ENCODE measurements at regions not wholly inside any gene's neighbourhood (a gene's known extent, or its start where the extent isn't known, plus 50 kb on each side); places are given as distances from the start of the nearest gene placed in this dataset.

- DNase-seq, result no peak
- no peak overlapping the region for H3K27ac ChIP-seq (ENCODE audit: low read depth, low read length)
- no peak overlapping the region for H2AK5ac ChIP-seq (ENCODE audit: low read length)
- H2BK120ac ChIP-seq (ENCODE audit: insufficient read depth, low read length, poor library complexity), result no peak overlapping the region
- no peak overlapping the region for H3K14ac ChIP-seq (ENCODE audit: low read length)
- H4K8ac ChIP-seq (ENCODE audit: low read depth, low read length), result no peak overlapping the region
- H3K18ac ChIP-seq (ENCODE audit: low read length), result no peak overlapping the region
- no peak overlapping the region for H3K4me2 ChIP-seq (ENCODE audit: low read length)
- H3K9ac ChIP-seq (ENCODE audit: low read length), result no peak overlapping the region
- no peak overlapping the region for H4K12ac ChIP-seq (ENCODE audit: low read depth, low read length)
- H4K91ac ChIP-seq (ENCODE audit: low read depth, low read length), result no peak overlapping the region
- no peak overlapping the region for H2BK12ac ChIP-seq (ENCODE audit: low read length)
- no peaks in the 10 kb centered on the region for H3K27me3 ChIP-seq (ENCODE audit: insufficient read depth, low read length)
- H3K4me3 ChIP-seq (ENCODE audit: low read depth, low read length), result no peak overlapping the region
- H2BK5ac ChIP-seq (ENCODE audit: low read depth, low read length, poor library complexity), result no peak overlapping the region
- H3K79me2 ChIP-seq (ENCODE audit: control insufficient read depth, insufficient read depth, low read length, poor library complexity), result no peaks in the 10 kb centered on the region
- H3K23ac ChIP-seq (ENCODE audit: low read length), result no peak overlapping the region
- no peaks in the 10 kb centered on the region for H3K36me3 ChIP-seq (ENCODE audit: control insufficient read depth in 1 of 2, insufficient read depth in 2 of 2, low read length in 2 of 2)
- H3K9me3 ChIP-seq (ENCODE audit: insufficient read depth, low read depth, low read length), result no peaks in the 10 kb centered on the region
- no peak overlapping the region for H3K4ac ChIP-seq (ENCODE audit: low read depth, low read length)
- WGBS (ENCODE audit: extremely low coverage, insufficient coverage, insufficient read length), result no CpG with 5 or more reads among the region's 8 CpGs
- H3K79me1 ChIP-seq (ENCODE audit: low read length), result no peaks in the 10 kb centered on the region
- no peak overlapping the region for H2AFZ ChIP-seq (ENCODE audit: insufficient read depth, low read length, poor library complexity)
- no peaks in the 10 kb centered on the region for H3K4me1 ChIP-seq (ENCODE audit: control insufficient read depth in 1 of 2, insufficient read depth in 2 of 2, low read length in 2 of 2)
Measured at GRCh38 chr21:15141261-15141970, 76.6 kb upstream of the NRIP1 start.

GRCh38 chr21:15144026-15144425 is 79.2 kb upstream of the NRIP1 start:
- no peak overlapping the region for H3K14ac ChIP-seq (ENCODE audit: low read length)
- WGBS (ENCODE audit: extremely low coverage, insufficient coverage, insufficient read length), result no CpG with 5 or more reads among the region's 4 CpGs
- no peak overlapping the region for H2BK12ac ChIP-seq (ENCODE audit: low read length)
- H3K9me3 ChIP-seq (ENCODE audit: insufficient read depth, low read depth, low read length), result no peaks in the 10 kb centered on the region
- no peak overlapping the region for H3K4me3 ChIP-seq (ENCODE audit: low read depth, low read length)
- no peak overlapping the region for H3K18ac ChIP-seq (ENCODE audit: low read length)
- H3K4ac ChIP-seq (ENCODE audit: low read depth, low read length), result no peak overlapping the region
- H3K27me3 ChIP-seq (ENCODE audit: insufficient read depth, low read length), result no peaks in the 10 kb centered on the region
- H4K12ac ChIP-seq (ENCODE audit: low read depth, low read length), result no peak overlapping the region
- no peak overlapping the region for H3K4me2 ChIP-seq (ENCODE audit: low read length)
- H3K79me1 ChIP-seq (ENCODE audit: low read length), result no peaks in the 10 kb centered on the region
- H2AFZ ChIP-seq (ENCODE audit: insufficient read depth, low read length, poor library complexity), result no peak overlapping the region
- no peak overlapping the region for H3K27ac ChIP-seq (ENCODE audit: low read depth, low read length)
- no peak overlapping the region for H2BK120ac ChIP-seq (ENCODE audit: insufficient read depth, low read length, poor library complexity)
- no peak overlapping the region for H2BK5ac ChIP-seq (ENCODE audit: low read depth, low read length, poor library complexity)
- H3K4me1 ChIP-seq (ENCODE audit: control insufficient read depth in 1 of 2, insufficient read depth in 2 of 2, low read length in 2 of 2), result no peaks in the 10 kb centered on the region
- DNase-seq, result peak in 1 of 2 donors; percentile 37
- no peaks in the 10 kb centered on the region for H3K79me2 ChIP-seq (ENCODE audit: control insufficient read depth, insufficient read depth, low read length, poor library complexity)
- H4K91ac ChIP-seq (ENCODE audit: low read depth, low read length), result no peak overlapping the region
- H3K23ac ChIP-seq (ENCODE audit: low read length), result no peak overlapping the region
- no peak overlapping the region for H2AK5ac ChIP-seq (ENCODE audit: low read length)
- H3K9ac ChIP-seq (ENCODE audit: low read length), result no peak overlapping the region
- no peaks in the 10 kb centered on the region for H3K36me3 ChIP-seq (ENCODE audit: control insufficient read depth in 1 of 2, insufficient read depth in 2 of 2, low read length in 2 of 2)
- H4K8ac ChIP-seq (ENCODE audit: low read depth, low read length), result no peak overlapping the region

- no CpG with 5 or more reads among the region's 2 CpGs for WGBS (ENCODE audit: extremely low coverage, insufficient coverage, insufficient read length)
- H2AFZ ChIP-seq (ENCODE audit: insufficient read depth, low read length, poor library complexity), result no peak overlapping the region
- H2BK12ac ChIP-seq (ENCODE audit: low read length), result no peak overlapping the region
- no peak overlapping the region for H2AK5ac ChIP-seq (ENCODE audit: low read length)
- no peak overlapping the region for H3K14ac ChIP-seq (ENCODE audit: low read length)
- H3K4me1 ChIP-seq (ENCODE audit: control insufficient read depth in 1 of 2, insufficient read depth in 2 of 2, low read length in 2 of 2), result no peaks in the 10 kb centered on the region
- no peak overlapping the region for H4K8ac ChIP-seq (ENCODE audit: low read depth, low read length)
- no peak overlapping the region for H3K4me2 ChIP-seq (ENCODE audit: low read length)
- H3K27me3 ChIP-seq (ENCODE audit: insufficient read depth, low read length), result no peaks in the 10 kb centered on the region
- no peak overlapping the region for H3K18ac ChIP-seq (ENCODE audit: low read length)
- no peaks in the 10 kb centered on the region for H3K36me3 ChIP-seq (ENCODE audit: control insufficient read depth in 1 of 2, insufficient read depth in 2 of 2, low read length in 2 of 2)
- no peak overlapping the region for H3K4me3 ChIP-seq (ENCODE audit: low read depth, low read length)
- H3K9ac ChIP-seq (ENCODE audit: low read length), result no peak overlapping the region
- no peak overlapping the region for H2BK120ac ChIP-seq (ENCODE audit: insufficient read depth, low read length, poor library complexity)
- no peak overlapping the region for H4K12ac ChIP-seq (ENCODE audit: low read depth, low read length)
- H3K79me1 ChIP-seq (ENCODE audit: low read length), result no peaks in the 10 kb centered on the region
- no peak overlapping the region for H3K23ac ChIP-seq (ENCODE audit: low read length)
- no peak overlapping the region for H3K27ac ChIP-seq (ENCODE audit: low read depth, low read length)
- H3K79me2 ChIP-seq (ENCODE audit: control insufficient read depth, insufficient read depth, low read length, poor library complexity), result no peaks in the 10 kb centered on the region
- H4K91ac ChIP-seq (ENCODE audit: low read depth, low read length), result no peak overlapping the region
- no peak overlapping the region for H2BK5ac ChIP-seq (ENCODE audit: low read depth, low read length, poor library complexity)
- DNase-seq, result no peak
- H3K9me3 ChIP-seq (ENCODE audit: insufficient read depth, low read depth, low read length), result no peaks in the 10 kb centered on the region
- no peak overlapping the region for H3K4ac ChIP-seq (ENCODE audit: low read depth, low read length)
Measured at GRCh38 chr21:15148437-15148836, 83.6 kb upstream of the NRIP1 start.

GRCh38 chr21:15149600-15150224 is 84.9 kb upstream of the NRIP1 start:
- no peak overlapping the region for H3K27ac ChIP-seq (ENCODE audit: low read depth, low read length)
- no peak for DNase-seq
- no peak overlapping the region for H4K12ac ChIP-seq (ENCODE audit: low read depth, low read length)
- H3K4me1 ChIP-seq (ENCODE audit: control insufficient read depth in 1 of 2, insufficient read depth in 2 of 2, low read length in 2 of 2), result no peaks in the 10 kb centered on the region
- no peak overlapping the region for H3K23ac ChIP-seq (ENCODE audit: low read length)
- H3K4me3 ChIP-seq (ENCODE audit: low read depth, low read length), result no peak overlapping the region
- H2AK5ac ChIP-seq (ENCODE audit: low read length), result no peak overlapping the region
- no peak overlapping the region for H2BK120ac ChIP-seq (ENCODE audit: insufficient read depth, low read length, poor library complexity)
- no peak overlapping the region for H3K4ac ChIP-seq (ENCODE audit: low read depth, low read length)
- H4K8ac ChIP-seq (ENCODE audit: low read depth, low read length), result no peak overlapping the region
- H3K79me2 ChIP-seq (ENCODE audit: control insufficient read depth, insufficient read depth, low read length, poor library complexity), result no peaks in the 10 kb centered on the region
- no peak overlapping the region for H2BK12ac ChIP-seq (ENCODE audit: low read length)
- H2BK5ac ChIP-seq (ENCODE audit: low read depth, low read length, poor library complexity), result no peak overlapping the region
- no CpG with 5 or more reads among the region's 3 CpGs for WGBS (ENCODE audit: extremely low coverage, insufficient coverage, insufficient read length)
- H3K36me3 ChIP-seq (ENCODE audit: control insufficient read depth in 1 of 2, insufficient read depth in 2 of 2, low read length in 2 of 2), result no peaks in the 10 kb centered on the region
- H3K9me3 ChIP-seq (ENCODE audit: insufficient read depth, low read depth, low read length), result no peaks in the 10 kb centered on the region
- no peak overlapping the region for H3K9ac ChIP-seq (ENCODE audit: low read length)
- H4K91ac ChIP-seq (ENCODE audit: low read depth, low read length), result no peak overlapping the region
- H3K14ac ChIP-seq (ENCODE audit: low read length), result no peak overlapping the region
- H3K79me1 ChIP-seq (ENCODE audit: low read length), result no peaks in the 10 kb centered on the region
- no peak overlapping the region for H2AFZ ChIP-seq (ENCODE audit: insufficient read depth, low read length, poor library complexity)
- H3K18ac ChIP-seq (ENCODE audit: low read length), result no peak overlapping the region
- no peaks in the 10 kb centered on the region for H3K27me3 ChIP-seq (ENCODE audit: insufficient read depth, low read length)
- no peak overlapping the region for H3K4me2 ChIP-seq (ENCODE audit: low read length)

Measured in trophoblast cell (in vitro differentiated cells and primary cell).